ENCODE measurements at regions not wholly inside any gene's neighbourhood (a gene's known extent, or its start where the extent isn't known, plus 50 kb on each side); places are given as distances from the start of the nearest gene placed in this dataset.

DNA sequence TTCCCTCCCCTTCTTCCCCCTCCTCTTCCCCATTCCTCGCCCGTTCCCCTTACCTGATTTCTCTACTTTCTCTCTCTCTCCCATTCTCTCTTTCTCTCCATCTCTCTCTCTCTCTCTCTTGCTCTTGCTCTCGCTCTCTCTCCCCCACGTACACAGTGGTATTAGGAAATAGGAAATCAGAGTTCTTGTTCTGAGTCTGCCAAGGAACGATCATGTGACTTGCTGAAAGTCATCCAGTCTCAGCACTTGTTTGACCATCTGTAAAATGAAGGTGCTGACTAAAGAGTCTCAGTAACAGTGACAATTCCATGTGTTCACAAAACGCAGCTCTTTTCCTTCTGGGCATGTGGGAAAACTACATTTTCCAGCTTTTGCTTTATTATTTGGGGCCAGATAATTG lies 445.0 kb upstream of the TGFBR2 start:
- no peak for TF ChIP-seq ZFX (IDR thresholded peaks at IDR 0.05; ENCODE audit: borderline replicate concordance)
- TF ChIP-seq, protein P1, sequence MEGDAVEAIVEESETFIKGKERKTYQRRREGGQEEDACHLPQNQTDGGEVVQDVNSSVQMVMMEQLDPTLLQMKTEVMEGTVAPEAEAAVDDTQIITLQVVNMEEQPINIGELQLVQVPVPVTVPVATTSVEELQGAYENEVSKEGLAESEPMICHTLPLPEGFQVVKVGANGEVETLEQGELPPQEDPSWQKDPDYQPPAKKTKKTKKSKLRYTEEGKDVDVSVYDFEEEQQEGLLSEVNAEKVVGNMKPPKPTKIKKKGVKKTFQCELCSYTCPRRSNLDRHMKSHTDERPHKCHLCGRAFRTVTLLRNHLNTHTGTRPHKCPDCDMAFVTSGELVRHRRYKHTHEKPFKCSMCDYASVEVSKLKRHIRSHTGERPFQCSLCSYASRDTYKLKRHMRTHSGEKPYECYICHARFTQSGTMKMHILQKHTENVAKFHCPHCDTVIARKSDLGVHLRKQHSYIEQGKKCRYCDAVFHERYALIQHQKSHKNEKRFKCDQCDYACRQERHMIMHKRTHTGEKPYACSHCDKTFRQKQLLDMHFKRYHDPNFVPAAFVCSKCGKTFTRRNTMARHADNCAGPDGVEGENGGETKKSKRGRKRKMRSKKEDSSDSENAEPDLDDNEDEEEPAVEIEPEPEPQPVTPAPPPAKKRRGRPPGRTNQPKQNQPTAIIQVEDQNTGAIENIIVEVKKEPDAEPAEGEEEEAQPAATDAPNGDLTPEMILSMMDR (IDR thresholded peaks at IDR 0.05) = no peak
- no peak overlapping the region for H3K27ac ChIP-seq

DNA sequence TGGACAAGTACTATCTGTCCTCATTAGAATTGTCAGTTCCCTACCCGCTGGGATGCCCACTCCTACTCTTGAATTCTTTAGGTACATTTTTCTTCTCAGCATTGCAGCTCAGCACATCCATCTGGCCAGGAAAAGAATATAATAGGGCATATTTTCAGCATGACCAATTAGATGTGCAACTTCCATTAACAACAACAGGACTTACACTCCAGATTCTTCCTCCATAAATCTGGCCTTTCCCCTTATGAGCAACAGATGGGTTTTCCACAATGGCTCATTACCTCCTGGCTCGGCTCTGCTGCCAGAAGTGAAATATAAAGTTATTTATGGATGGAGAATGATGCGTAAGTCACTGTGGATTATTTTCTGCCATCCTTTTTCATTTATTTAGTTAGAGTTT lies 443.8 kb upstream of the TGFBR2 start:
- no peak overlapping the region for H3K27ac ChIP-seq
- TF ChIP-seq, protein P1 (IDR thresholded peaks at IDR 0.05) = no peak
- no peak for TF ChIP-seq ZFX (IDR thresholded peaks at IDR 0.05; ENCODE audit: borderline replicate concordance)

DNA sequence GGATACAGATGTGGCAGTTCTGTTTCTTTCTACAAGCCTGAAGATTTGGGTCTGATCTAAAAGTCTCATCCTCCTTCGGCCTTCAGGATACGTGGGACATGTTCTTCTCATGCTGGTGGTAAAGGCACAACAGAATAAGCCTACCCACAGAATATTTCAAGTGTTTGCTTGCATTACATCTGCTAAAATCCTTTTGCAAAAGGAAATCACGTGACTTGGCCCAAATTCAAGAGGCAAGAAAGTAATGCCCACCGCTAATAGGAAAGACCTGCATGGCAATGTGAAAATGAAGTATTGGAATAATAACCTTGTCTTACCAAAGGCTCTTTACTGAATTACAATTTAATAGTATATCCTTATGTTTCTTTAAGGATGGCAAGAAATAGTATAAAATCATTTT lies 439.9 kb upstream of the TGFBR2 start:
- H3K27ac ChIP-seq = no peak overlapping the region
- no peak for TF ChIP-seq ZFX (IDR thresholded peaks at IDR 0.05; ENCODE audit: borderline replicate concordance)

DNA sequence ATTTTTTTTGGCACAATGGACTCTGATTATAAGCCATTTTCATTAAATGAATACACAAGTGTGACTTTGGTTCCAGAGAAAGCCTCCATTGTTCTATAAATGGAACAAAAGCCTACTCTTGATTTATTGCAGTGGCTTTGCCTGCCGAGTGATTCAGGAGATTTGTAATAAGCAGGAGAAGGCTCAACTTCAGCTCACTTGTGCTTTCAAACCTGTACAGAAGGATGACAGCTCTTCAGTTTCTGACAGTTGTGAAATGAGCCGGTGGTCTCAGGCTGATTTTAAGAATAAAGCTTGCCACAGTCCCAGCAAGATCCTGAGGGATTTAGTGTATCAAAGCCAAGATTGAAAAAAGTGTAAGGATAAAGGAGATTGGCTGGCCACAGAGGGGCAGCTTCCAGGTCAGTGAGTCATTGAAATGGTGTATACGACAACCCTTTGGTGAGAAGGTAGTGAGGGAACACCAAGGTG lies 438.8 kb upstream of the TGFBR2 start:
- no peak for TF ChIP-seq ZFX (IDR thresholded peaks at IDR 0.05; ENCODE audit: borderline replicate concordance)
- TF ChIP-seq, protein P1 (IDR thresholded peaks at IDR 0.05) = no peak
- no peak overlapping the region for H3K27ac ChIP-seq

DNA sequence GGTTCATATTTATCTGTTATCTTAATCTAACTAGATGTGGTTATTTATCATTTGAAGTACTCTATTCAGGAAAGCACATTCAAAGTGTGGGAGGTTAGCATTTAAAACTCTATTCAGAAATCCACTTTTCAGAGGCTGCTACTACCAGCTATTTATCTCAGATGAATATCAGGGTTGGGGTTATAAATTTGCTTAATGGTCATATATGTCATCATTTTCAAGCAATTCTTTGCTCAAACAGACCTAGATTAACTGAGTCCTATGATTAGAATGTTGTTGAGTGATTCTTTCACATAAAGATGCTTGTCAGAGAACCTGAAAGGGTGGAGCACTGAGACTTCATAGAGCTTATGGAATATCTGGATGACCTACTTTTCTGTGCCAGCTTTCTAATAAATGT lies 436.9 kb upstream of the TGFBR2 start:
- TF ChIP-seq ZFX (IDR thresholded peaks at IDR 0.05; ENCODE audit: borderline replicate concordance) = no peak
- TF ChIP-seq, protein P1 (IDR thresholded peaks at IDR 0.05) = no peak
- no peak overlapping the region for H3K27ac ChIP-seq

DNA sequence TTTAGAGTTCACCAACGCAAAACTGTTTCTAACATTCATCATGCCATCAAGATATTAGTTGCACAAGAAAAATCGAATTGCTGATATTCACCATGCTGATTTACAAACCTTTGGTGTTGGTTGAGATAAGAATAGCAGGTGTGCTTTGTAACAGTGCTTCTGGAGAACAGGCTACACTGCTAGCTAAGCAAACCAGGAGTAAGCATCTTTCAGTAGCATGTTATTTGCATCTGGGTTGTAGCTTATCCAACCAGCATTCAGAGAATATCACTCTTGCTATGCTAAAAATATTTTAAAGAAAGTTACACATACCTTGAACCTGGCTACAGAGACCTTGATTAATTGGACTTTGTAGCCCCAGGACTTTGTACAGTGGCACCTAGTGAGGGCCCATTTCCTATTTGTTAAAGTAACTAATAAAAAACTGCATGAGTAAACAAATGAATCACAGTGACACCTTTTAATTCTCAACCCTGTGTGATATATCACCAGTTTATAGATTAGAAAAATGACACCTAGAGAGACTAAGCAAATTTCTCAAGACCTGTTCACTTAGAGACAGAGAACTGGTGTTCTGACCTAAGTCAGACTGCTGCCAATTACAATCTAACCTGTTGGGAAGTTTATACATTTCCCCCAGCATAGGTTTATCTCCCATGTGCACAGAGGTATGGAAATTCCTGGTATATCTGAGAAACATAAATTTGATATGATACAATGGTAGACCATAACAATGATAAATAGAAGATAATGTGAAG lies 435.5 kb upstream of the TGFBR2 start:
- TF ChIP-seq, protein P1 (IDR thresholded peaks at IDR 0.05) = no peak
- TF ChIP-seq ZFX (IDR thresholded peaks at IDR 0.05; ENCODE audit: borderline replicate concordance) = no peak
- no peak overlapping the region for H3K27ac ChIP-seq

DNA sequence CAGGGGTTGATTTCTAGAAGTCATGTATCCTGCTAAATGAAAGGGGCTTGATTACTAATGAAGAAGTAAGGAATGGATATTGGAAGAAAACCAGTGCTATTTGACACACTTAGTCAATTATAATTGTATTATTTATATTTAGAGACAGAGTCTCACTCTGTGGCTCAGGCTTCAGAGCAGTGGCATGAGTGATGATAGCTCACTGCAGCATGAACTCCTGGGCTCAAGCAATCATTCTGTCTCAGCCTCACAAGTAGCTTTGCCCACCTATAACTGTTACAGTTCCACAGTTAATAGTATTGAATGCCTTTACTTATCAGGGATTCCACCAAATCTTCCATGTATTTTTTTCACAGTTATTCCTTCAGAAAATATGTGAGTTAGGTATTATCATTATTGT lies 432.0 kb upstream of the TGFBR2 start:
- TF ChIP-seq, protein P1 (IDR thresholded peaks at IDR 0.05) = no peak
- TF ChIP-seq ZFX (IDR thresholded peaks at IDR 0.05; ENCODE audit: borderline replicate concordance) = no peak
- H3K27ac ChIP-seq = no peak overlapping the region

All from 22Rv1 (cell line).